ENCODE measurements at regions not wholly inside any gene's neighbourhood (a gene's known extent, or its start where the extent isn't known, plus 50 kb on each side); places are given as distances from the start of the nearest gene placed in this dataset.

DNA sequence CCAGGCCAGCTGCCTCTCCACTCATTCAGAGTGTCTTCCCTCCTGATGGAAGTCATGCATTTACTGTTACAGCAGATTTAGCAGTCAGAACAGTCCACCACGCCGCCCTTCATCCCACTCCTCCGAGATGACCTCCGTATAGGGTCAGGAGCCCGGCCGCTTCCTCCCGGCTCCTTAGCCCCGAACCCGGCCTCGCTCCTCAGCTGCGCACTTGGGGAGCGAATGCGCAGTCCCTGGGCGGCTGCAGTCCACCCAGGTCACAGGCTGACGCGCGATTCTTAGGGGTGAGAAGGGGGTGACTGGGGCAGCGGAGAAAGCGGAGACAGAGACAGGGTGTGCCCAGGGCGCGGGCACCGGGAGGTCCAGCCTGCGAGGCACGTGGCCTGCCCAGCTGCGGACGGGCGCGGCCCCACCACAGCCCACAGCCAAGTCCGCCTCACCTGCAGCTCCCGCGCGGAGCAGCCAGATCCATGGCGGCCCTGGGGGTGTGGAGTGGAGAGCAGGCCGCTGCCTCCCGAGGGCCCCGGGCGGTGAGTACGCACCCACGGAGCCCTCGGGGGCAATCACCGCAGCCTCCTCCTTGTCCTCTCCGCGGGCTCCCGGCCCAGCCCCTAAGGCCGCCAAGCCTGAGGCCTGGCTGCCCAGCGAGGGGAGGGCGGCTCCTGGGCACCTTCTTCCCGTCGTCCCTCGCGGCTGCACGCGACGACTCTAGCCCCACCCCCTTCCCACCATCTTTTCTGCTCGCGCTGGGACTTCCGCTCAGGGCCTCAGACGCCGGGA lies 286.6 kb downstream of the BRD1 start:
- no peak for DNase-seq

DNA sequence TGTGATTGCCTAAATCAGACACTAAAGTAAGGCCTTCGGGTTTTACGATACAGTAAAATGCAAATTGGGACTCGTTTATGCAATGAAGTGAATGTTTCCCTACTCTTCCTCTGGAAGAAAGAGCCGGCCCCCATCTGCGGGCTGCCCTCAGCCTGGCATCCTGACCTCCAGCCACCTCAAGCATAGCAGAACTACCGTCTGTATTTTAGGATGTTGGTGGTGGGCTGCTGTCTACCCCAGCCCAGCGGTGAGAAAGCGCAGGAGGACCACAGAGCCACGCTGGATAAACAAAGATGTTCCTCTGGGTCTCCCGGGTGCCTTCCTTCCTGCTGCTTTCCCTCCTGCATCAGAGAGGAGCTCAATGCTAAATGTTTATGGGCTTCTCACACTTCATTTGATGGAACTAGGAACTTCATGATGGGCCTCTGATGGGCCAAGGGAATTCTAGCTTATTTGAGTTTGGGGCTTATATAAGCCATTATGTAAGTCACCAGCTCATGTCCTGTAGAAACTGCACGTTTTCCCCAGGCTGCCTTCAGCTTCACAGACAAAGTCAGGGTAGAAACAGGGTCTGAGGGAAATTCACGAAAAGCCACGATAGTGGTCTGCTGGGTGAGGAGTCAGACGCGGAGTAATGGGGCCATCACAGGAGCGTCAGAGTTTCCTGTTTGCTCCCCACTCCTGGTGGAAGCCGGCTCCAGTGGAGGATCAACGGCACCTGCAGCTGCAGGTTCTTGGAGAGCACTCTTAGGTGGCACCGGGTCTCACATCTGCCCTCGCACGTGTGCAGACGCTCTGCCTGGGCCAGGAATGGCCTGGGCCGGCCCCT lies 287.4 kb downstream of the BRD1 start:
- DNase-seq, result no peak

DNA sequence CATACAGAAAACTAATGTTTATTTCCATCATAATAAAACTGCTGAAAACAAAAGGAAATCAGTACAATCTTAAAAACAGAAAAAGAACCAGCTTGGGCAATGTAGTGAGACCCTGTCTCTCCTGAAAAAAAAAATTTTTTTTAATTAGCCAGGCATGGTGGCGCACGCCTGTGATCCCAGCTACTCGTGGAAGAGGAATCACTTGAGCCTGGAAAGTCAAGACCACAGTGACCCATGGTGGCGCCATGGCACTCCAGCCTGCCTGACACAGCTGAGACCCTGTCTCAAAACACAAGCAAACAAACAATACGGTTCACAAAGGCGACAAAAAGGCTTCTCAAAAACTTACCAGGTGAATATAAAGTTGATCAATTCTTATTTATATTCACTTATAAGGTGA lies 289.7 kb downstream of the BRD1 start:
- no peak for DNase-seq

DNA sequence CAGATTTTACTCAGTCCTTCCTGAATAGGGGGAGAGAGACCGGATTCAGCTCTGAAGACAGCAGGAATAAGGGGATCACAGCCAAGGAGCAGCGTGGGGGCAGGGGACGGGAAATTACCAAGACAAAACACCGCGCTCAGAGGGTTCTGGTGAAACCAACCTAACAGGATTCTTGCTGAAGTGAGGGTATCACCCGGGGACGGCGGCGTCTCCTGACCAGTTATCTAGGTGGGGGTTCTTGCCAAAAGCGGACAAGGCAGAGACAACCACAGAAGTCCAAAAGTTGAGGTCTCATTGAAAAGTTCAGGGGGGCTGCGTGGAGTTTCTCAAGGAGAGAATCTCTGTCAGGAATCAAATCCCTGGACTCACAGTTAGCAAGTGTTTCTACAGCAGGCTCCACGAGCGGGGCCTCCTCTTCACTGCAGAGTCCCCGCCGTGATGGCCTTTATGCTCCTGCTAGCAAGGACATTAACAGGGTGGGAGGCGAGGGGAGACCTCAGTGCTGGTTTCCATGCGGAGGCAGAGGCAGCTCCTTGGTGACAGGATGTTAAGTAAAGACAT lies 291.0 kb downstream of the BRD1 start:
- DNase-seq, result no peak

DNA sequence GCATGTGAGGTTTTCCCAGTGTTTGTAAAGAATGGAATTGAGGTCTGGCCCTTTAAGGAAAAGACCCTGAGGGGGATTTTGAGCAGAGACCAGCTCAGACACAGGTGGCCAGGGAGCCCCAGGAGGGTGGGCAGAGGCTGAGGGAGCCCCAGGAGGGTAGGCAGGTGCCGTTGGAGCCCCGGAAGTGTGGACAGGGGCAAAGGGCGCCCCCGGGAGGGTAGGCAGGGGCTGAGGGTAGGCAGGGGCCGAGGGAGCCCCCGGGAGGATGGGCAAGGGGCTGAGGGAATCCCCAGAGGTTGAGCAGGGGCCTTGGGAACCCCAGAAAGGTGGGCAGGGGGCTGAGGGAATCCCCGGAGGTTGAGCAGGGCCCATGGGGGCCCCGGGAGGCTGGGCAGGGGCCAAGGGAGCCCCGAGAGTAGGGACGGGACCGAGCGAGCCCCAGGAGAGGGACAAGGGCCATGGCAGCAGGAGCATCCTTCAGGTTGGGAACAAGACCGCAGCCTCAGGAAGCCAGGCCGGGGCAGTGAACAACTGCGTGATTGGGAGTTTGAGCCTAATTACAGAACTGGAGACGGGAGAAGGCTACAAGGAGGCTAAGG lies 292.0 kb downstream of the BRD1 start:
- DNase-seq, result no peak

DNA sequence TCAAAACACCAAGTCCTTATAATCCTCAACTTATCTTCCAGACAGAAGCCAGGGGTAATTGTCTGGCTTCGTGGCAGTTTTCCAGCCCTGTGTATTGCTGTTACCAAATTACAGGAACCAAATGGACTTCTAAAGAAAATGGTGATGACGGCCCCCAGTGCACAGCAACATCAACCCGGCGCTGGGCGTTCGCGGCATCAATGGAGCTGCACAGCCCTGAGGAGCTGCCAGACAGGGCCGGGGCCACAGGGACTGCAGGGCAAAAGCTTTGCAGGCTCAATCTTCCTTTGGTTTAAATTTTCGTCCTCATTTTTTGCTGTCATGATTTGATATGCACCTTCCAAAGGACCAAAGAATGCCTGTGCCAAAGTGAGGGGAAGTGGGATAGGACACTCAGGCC lies 292.5 kb downstream of the BRD1 start:
- no peak for DNase-seq

DNA sequence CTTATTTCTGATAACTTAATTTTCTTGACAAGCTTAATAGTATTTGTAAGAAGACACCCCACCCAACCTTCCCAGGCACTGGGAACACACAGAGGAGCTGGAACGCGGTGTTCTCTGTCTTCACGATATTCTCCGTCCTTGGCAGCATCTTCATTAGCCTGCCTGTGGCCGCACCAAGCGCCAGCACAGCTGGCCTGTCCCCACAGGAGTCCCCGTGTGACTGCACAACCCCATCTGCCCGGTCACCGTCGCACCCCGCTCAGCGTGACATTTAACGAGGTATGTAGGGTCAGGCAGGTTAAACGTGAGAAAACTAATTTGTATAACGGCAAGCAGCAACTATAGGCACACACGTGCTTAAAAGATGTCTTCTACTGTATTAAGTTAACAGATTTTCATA lies 293.3 kb downstream of the BRD1 start:
- DNase-seq, result no peak

DNA sequence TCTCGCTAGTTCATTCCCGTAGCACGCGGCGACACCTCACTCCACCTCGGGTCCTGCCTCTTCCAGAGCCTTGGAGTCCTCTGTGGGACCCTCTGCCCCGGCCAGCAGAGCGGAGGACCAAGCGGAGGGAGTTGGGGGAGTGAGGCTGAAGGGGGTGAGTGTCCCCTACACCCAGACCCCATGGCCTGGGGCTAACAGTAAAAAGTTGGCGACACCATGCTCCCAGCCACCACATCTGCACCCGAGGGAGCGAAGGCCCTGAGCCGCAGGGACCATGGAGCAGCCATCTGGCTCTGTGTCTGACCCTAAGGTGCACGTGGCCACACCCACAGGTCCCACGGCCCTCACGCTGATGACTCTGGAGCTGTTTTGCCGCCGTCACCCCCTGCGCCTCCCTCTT lies 293.8 kb downstream of the BRD1 start:
- DNase-seq, result no peak

DNA sequence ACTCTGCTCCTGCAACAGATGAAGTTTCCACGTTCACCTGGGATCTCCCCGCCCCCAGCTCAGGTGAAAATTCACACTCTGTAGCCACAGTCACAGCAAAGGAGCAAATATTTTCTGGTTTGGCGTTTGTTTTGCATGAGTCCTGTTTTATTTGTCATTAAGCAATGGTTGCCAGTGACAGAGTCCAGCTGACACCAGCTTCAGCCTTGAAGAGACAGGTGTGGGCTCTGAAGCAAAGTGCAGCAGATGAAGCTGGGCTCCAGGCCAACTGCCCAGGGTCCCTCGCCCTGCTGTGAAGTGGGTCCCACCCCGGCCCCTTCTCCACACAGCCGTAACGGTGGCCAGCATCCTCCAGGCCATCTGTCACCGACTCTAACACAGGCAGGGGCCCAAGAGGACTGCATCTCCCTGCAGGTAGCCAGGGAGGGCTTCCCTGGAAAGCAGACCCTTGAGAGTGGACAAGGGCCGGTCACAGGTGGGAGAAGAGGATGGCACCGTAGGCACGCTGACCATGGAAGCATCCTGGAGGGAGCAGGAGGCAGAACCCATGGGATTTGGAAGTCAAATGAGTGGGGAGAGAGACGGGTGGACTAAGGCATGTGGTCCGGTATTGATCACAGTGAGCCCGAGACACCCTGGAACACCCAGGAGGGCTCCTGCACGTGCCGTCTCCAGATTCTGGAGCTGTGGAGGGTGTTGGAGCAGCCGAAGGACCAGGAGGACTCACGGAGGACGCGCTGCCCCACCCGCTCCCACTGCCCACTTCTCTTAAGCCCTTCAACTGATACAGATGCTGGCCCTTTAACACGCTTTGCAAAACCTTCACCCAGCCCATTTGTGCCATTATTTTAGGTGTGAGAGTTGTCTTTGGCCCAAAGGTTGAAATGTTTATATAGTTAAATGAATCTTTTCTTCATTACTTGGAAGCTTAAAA lies 294.5 kb downstream of the BRD1 start:
- no peak for DNase-seq

DNA sequence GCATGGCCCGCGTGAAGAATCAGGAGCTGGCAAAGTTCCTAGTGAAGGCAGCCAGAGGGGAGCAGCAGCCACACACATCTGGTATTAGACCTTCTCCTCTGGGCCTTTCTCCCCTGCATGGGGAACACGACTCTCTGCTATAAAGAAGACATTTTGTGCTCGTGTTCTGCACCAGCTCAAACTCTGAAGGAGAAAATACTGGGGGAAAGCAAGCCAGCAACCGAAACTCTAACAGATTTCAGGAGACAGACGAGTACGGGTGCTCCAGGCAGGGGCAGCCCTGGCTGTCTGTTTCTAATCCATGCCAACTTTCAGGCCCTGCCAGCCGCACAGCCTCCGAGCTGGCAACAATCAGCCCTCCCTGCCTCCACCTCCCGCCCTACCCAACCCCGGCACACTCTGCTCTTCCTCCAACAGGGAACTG lies 296.3 kb downstream of the BRD1 start:
- DNase-seq, result no peak

DNA sequence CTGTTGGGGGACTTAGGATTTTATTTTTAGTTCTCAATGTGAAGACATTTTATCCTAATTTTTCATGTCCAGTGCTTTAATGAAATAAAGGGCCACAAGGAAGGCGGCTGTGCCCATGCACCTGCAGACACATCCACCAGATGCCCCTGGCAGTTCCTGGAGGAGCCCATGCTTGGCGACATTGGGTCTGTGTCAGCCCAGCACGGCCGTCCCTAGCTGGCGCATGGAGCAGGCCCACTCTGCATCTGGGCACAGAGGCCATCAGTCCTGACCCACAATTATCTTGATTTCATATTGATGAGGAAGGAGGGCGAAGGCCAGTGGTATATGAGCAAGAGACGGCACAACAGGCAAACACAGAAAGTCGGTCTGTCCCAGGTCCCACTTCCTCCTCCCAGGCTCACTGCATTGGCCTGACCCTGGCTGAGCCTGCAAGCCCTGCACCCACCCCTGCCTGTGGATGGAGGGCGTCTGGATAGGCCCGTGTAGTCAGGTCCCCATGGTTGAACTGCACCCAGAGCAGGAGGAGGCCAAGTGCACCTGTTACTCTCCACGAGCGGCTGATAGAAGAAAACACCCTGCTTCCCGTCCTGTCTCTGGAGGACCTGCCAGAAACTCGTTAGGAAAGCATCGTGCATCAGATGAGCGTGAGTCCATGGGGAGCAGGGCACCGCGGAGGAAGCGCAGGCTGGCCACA lies 296.9 kb downstream of the BRD1 start:
- no peak for DNase-seq

DNA sequence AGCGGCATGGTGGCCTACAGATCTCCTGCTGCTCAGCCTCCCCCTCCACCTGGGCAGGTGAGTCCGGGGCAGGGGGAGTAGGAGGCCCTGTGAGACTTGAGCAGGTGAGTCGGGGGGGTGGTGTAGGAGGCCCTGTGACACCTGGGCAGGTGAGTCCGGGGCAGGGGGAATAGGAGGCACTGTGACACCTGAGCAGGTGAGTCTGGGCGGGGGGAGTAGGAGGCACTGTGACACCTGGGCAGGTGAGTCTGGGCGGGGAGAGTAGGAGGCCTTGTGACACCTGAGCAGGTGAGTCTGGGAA lies 299.3 kb downstream of the BRD1 start:
- no peak for DNase-seq

DNA sequence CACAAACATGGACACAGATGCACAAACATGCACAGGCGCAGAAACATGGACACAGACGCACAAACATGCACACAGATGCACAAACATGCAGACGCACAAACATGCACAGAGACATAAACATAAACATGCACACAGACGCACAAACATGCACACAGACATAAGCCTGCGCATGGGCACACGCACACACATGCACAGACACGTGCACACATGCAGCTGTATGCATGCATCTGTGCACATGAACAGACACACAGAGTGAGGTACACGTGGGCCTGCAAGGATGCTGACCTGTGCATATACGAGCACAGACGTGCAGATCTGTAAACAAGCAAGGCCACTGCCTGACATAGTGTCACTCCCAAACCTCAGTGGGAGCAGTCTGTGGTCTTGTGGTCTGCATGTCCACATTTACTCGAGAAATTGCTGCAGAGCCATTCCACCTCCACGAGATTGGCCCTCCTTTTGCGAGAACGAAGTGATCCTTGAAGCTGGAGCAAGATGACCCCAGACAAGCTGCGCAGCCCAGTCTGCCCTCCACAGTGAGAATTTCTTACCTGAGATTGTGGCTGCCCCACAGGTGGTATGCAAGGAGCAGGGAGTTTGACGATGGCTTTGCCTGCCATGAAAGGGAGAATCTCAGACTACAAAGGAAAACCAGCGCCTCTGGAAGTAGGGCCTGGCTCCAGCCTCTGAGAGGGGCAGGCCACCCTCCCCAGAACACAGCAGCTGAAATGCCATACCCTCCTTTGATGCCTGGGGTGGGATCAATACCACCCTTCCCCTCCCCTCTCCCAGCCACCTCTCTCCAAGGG lies 299.9 kb downstream of the BRD1 start:
- no peak for DNase-seq

DNA sequence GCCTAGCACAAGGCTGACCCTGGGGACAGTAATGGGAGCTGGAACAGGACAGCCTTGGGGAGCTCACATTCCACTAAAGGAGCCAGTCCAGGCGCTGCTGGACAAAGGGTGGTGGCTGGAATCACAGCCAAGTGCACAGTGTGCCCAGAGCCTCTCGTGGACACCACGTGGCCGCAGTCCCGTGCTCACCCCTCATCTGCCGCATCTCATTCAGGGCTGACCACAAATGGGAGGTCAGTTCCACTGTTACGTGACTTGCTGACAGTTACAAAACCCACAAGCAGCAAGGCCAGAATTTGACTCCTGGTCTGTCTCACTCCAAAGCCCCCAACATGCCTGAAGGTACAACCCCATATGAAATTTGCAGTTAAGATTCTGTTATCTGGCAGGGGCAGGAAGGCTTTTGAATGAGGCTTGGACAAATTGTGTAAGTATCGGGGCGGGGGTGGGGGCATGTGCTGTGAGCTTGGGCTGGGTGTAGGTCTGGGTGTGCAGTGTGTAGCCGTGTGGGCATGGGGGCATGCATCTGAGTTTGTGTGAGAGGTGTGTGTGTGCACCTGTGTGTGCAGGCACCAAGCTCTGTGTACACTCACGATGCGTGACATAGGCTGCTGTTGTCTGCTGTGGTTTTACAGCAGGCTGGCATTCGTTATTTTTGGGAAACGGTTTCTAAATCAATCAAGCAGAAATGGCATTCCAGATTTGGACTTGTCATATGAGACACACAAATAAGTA lies 301.7 kb downstream of the BRD1 start:
- no peak for DNase-seq

DNA sequence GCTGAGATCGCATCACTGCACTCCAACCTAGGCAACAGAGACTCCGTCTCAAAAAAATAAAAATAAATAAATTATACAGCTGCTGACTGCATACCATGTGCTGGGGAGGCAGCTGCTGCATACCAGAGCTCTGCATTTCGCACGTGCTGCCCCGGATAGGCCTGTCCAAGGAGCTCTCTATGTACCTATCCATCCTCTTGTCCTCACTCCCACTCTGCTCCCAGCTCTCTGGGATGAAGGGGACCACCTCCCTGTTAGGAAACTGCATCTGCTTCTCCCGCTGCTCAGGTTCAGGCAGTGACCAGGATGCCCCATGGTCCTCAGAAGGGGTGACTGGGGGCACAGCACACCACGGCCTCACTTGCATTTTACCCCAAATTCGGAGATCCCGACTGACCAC lies 302.3 kb downstream of the BRD1 start:
- no peak for DNase-seq

DNA sequence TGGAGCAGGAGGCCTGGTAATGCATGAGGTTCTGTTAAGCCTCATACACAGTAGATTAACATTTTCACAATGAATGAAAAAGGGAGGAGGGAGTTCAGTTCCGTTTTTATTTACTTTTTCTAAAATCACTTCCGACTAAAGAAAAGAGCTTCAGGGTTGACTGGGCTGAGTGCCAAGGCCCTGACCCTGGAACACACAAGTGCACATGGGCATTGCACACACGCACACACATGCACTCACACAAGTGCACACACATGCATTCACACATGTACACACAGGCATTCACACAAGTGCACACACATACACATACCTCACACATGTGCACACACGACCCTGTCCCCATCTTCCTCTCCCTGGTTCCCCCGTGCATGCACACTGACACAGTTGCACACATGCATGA lies 303.3 kb downstream of the BRD1 start:
- DNase-seq, result no peak

DNA sequence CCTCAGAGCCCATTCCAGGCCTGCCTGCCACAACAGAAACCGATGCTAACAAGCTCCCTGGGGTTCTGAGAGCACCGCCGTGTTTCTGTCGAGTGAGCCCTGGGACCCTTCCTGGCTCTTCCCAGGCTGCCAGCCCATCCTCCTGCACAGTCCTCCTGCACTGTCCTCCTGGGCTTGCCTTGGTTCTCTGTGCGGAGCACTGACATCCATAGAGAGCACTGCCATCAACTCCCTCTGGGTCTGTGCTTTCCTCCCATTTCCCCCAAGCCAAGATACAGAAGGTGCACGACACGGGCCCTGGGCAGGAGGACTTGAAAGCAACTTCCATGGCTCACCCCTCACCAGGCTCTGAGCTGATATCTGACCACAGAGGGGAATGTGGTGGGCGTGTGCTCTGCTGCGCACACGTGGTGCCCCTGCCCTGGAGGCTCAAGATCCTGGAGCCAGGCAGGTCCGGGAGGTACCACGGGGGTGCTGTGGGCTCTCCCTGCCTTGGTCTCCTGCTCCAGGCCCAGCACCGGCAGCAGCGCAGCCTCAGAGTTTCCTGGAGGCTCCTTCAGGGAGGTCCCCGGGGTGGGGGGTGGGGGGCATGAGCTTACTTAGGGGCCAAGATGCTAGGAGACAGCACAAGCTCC lies 304.2 kb downstream of the BRD1 start:
- DNase-seq, result no peak

DNA sequence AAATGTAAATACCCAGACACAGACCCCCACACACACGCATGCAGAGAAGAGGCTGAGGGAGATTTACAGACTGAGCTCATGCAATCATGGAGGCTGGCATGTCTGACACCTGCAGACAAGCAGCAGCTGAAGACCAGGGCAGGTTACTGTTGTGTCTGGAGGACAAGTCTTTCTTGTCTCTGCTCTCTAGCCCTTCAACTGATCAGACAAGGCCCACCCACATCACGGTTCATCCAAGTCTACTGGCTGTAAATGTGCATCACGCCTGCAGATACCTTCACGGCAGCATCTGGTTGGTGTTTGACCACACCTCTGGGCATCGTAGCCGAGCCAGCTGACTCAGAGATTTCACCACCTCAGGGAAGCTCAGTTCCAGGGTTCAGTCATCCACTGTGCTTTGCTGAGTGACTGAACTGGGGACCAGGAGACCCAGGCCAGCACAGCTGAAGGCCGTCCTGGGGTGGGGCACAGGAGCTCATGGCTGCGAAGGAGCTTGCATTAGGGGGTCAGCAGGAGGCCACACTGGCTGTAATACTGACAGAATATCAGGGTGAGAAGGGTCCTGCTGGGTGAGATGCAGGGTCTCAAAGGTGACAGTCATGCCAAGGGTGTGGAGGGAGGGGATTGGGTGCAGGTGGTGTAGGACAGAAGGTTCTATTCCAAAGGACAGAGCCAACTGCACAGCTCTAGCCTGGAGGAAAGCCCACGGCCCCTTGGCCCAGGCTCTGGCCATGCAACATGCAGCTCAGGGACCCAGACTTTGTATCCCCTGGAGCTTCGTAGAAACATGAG lies 304.9 kb downstream of the BRD1 start:
- DNase-seq, result no peak

DNA sequence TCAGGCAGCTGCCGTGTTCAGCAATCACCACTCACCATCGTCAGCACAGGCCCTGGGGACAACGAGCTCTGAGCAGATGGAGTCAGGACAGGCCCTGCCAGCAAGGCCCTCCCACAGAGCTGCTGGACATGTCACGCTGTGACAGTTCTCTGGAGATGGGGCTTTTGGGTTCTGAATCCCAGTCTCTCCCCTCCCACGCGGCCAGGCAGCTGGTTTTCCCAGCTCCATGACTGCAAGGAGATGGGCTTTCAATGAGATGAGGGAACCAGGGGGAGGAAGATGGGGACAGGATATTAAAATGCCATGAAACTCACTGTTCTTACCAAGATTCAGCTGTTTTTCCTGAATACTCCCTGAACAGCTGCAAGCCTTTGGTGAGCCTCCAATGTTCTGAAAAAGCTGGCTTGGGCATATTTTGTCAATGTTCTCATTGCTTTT lies 305.9 kb downstream of the BRD1 start:
- no peak for DNase-seq
